Large intestine (tissue), 3 donors: ENCODE measurements at regions not wholly inside any gene's neighbourhood (a gene's known extent, or its start where the extent isn't known, plus 50 kb on each side); places are given as distances from the start of the nearest gene placed in this dataset.

Experiments
- DNase-seq, 2 donors: peaks; one replicate each; pipeline versions ENCODE4 v3.0.0 to v3.0.0-alpha.2; 2013
- H3K27ac ChIP-seq: one replicate; pipeline ENCODE4 v1.5.1; 2013; ENCODE audit warnings: low read length
- H3K27me3 ChIP-seq: 2 replicates; pipeline ENCODE4 v1.6.1; 2013; ENCODE audit warnings: low read length; ENCODE audit not compliant: control insufficient read depth, insufficient read depth
- H3K36me3 ChIP-seq: 2 replicates; pipeline ENCODE4 v1.6.1; 2013; ENCODE audit warnings: low read length; ENCODE audit not compliant: control insufficient read depth, insufficient read depth
- H3K4me1 ChIP-seq: one replicate; pipeline ENCODE4 v1.6.1; 2013; ENCODE audit warnings: low read length; ENCODE audit not compliant: control insufficient read depth, insufficient read depth
- H3K4me3 ChIP-seq: one replicate; pipeline ENCODE4 v1.5.1; 2013; ENCODE audit warnings: low read length
- H3K9me3 ChIP-seq: one replicate; pipeline ENCODE4 v1.6.1; 2013; ENCODE audit warnings: mild to moderate bottlenecking, low read depth, low read length, moderate library complexity; ENCODE audit not compliant: control insufficient read depth
- WGBS: methylation state at CpG from one replicate; pipeline ENCODE4 v1.1.5; 2013; ENCODE audit warnings: low lambda C conversion rate; ENCODE audit not compliant: insufficient coverage; 5-methylcytosine and 5-hydroxymethylcytosine counted together

DNA sequence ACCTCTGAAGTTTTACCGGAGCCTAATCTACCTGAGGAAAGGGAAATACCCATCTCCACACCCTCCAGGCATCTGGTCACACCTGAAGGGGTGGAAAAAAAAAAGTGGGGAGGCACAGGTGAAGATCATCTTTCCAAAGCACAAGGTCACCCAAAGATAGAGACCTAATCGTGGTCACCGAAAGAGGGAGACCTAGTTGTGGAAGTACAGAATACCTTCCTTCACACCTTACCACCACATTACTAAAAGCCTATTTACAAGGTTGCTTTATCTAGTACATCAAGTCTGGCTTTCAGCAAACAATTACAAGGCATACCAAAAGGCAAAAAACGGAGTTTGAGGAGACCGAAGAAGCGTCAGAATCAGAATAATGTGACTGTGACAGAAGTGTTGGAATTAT, 110.0 kb upstream of the ARPP21 start:
- Histone ChIP-seq H3K4me1 (no peaks in the 10 kb centered on the region), H3K27me3 (no peaks in the 10 kb centered on the region), H3K27ac (no peak overlapping the region), H3K36me3 (no peaks in the 10 kb centered on the region), H3K9me3 (no peaks in the 10 kb centered on the region), H3K4me3 (no peak overlapping the region)
- 100% methylated on average over 3 of the region's 6 CpGs for WGBS
- no peak for DNase-seq

DNA sequence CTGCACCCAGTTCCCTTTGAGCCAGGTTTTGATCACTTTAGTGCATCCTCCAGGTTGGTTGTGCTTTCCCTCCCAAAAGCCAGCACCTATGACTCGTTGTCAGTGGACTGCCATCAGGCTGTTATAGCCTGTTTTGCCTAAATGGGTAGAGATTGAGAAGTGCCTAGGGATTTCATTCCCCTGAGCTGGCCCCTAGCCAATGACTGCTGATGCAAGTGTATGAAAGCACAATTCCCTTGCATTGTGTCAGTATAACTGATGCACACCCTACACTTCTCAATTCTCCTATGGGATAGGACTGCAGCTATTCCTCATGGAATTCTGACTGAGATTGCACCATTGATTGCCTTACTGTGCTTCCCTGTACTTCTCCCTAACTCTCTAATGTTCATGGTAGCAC, 102.1 kb upstream of the ARPP21 start:
- Histone ChIP-seq H3K4me3 (no peak overlapping the region), H3K27ac (no peak overlapping the region), H3K27me3 (no peaks in the 10 kb centered on the region), H3K9me3 (no peaks in the 10 kb centered on the region), H3K4me1 (no peaks in the 10 kb centered on the region), H3K36me3 (no peaks in the 10 kb centered on the region)
- DNase-seq = no peak
- no CpG with 5 or more reads among the region's 1 CpG for WGBS

DNA sequence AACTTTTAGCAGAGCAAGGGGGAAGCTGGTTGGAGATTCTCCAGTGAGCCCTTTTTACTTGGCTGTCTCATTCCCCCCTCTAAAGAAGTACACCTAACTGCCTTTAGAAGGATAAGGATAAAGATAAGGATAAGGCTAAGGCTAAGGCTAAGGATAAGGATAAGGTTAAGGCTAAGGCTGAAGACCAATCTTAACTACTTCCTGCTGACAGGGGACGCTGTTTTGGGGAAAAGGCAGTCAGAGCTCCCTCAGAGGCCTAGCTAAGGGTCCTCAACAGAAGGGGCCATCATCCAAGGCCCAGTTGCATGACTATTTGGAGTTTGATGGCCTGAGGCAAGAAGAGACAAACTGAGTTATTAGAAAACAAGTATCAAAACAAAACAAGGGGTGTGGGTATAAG, 94.3 kb upstream of the ARPP21 start:
- Histone ChIP-seq H3K27me3 (no peaks in the 10 kb centered on the region), H3K36me3 (no peaks in the 10 kb centered on the region), H3K4me1 (no peaks in the 10 kb centered on the region), H3K27ac (no peak overlapping the region), H3K4me3 (no peak overlapping the region), H3K9me3 (no peaks in the 10 kb centered on the region)
- no peak for DNase-seq
- 80% methylated on average over 1 of the region's 1 CpG for WGBS

DNA sequence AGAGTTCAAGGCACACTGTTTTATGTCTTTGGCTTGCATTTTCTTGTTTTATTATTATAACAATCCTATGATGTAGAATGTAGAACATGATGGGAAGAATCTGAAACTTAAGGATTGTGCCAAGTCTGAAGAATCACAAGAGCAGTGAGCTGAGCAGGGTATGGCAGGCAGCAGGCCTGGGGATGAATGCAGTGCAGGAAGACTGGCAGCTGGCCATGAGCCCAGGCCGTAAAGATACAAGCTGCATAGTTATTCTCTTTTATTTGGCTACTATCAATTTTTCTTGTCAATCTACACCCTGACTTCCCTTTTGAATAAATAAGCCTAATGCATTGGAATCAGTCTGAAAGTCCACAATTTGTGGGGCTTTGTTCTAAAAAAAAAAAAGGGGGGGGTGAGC, 89.6 kb upstream of the ARPP21 start:
- H3K4me1 ChIP-seq = no peaks in the 10 kb centered on the region
- no peaks in the 10 kb centered on the region for H3K9me3 ChIP-seq
- no peaks in the 10 kb centered on the region for H3K27me3 ChIP-seq
- DNase-seq = no peak
- no peaks in the 10 kb centered on the region for H3K36me3 ChIP-seq
- no CpG with 5 or more reads among the region's 1 CpG for WGBS
- no peak overlapping the region for H3K4me3 ChIP-seq
- no peak overlapping the region for H3K27ac ChIP-seq

DNA sequence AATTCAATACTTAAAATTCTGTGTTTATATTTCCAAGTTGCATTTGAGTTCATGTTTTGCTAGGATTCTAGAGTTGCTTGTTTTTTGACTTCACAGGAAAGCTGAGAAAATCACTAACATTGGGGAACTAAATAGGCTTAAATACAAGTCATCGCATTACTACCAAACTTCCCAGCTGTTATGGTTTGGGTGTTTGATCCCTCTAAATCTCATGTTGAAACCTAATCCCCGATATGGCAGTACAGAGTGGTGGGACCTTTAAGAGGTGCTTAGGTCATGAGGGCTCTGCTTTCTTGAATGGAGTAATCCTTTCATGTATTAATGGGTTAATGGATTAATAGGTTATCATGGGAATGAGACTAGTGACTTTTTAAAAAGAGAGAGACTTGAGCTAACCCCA, 77.2 kb upstream of the ARPP21 start:
- Histone ChIP-seq H3K36me3 (no peaks in the 10 kb centered on the region), H3K27ac (no peak overlapping the region), H3K9me3 (no peaks in the 10 kb centered on the region), H3K27me3 (no peaks in the 10 kb centered on the region), H3K4me1 (no peaks in the 10 kb centered on the region), H3K4me3 (no peak overlapping the region)
- no peak for DNase-seq
- no CpG with 5 or more reads among the region's 2 CpGs for WGBS

DNA sequence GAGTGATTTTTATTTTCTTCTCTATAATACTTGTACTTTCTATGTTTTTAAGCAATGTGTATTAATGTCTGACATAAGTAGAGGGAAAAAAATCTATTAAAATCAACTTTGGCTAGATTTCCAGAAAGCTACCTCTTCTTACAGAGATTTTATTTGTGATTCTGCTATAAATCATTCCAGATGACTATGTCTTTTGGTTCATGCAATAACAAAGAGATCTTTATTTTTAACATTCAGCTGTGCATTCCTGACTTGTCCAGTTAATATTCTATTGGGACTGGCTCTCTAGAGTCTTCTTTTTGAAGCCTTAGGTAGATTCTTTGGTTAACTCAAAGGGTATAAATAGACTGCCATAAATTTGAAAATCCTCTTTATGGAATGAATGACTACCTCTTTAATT, 74.3 kb upstream of the ARPP21 start:
- Histone ChIP-seq H3K27me3 (no peaks in the 10 kb centered on the region), H3K4me1 (no peaks in the 10 kb centered on the region), H3K4me3 (no peak overlapping the region)

More for the DNA sequence above, 74.3 kb upstream of the ARPP21 start:
- no peak for DNase-seq
- Histone ChIP-seq H3K36me3 (no peaks in the 10 kb centered on the region), H3K27ac (no peak overlapping the region), H3K9me3 (no peaks in the 10 kb centered on the region)
